ENCODE measurements at regions not wholly inside any gene's neighbourhood (a gene's known extent, or its start where the extent isn't known, plus 50 kb on each side); places are given as distances from the start of the nearest gene placed in this dataset.

- TF ChIP-seq POLR2AphosphoS5 (IDR thresholded peaks at IDR 0.05) (no peak), CTCF (IDR thresholded peaks at IDR 0.05) (no peak)
Measured at GRCh38 chr10:47065903-47066302, 154.7 kb downstream of the PTPN20 start.

Data from esophagus muscularis mucosa (tissue), 3 donors.